Esophagus squamous epithelium (tissue), 5 donors: ENCODE measurements at regions not wholly inside any gene's neighbourhood (a gene's known extent, or its start where the extent isn't known, plus 50 kb on each side); places are given as distances from the start of the nearest gene placed in this dataset.

Source experiments
- DNase-seq: peaks from one replicate; lab custom pipeline; 2025; lab: John Stamatoyannopoulos, UW
- H3K27ac ChIP-seq, 4 donors: fragments of 200-600 bp; sonication (generic); one replicate each; pipeline ENCODE4 v1.5.1; 2016 to 2019; ENCODE audit warnings: mild to moderate bottlenecking in 1 of 4
- H3K27me3 ChIP-seq, 4 donors: fragments of 200-600 bp; sonication (generic); 1 replicate in 3 of 4; 2 replicates in 1 of 4; pipeline versions ENCODE4 v1.5.1 to v1.6.0; 2017 to 2021; ENCODE audit warnings: antibody characterized with exemption in 1 of 4
- H3K36me3 ChIP-seq, 3 donors: fragments of 200-600 bp; sonication (generic); one replicate each; pipeline ENCODE4 v1.5.1; 2016 to 2019
- H3K4me1 ChIP-seq, 3 donors: fragments of 200-600 bp; sonication (generic); one replicate each; pipeline ENCODE4 v1.5.1; 2017 to 2019
- H3K4me3 ChIP-seq, 4 donors: fragments of 200-600 bp; sonication (generic); 1 replicate in 3 of 4; 2 replicates in 1 of 4; pipeline ENCODE4 v1.5.1; 2016 to 2019; ENCODE audit warnings: mild to moderate bottlenecking in 2 of 4, moderate library complexity in 1 of 4
- H3K9me3 ChIP-seq, 3 donors: fragments of 200-600 bp; sonication (generic); one replicate each; pipeline ENCODE4 v1.5.1; 2016 to 2019
- POLR2A ChIP-seq, 4 donors: fragments of 450-650 bp; IDR thresholded peaks; one replicate each; pipeline ENCODE4 v1.6.1; 2017; ENCODE audit warnings: antibody characterized with exemption in 4 of 4, mild to moderate bottlenecking in 4 of 4, moderate library complexity in 3 of 4
- WGBS, 2 donors: methylation state at CpG; one replicate each; pipeline ENCODE4 v1.1.5; 2018; 5-methylcytosine and 5-hydroxymethylcytosine counted together
- intact Hi-C: fragments of 100-400 bp; cut with DNase I; formaldehyde crosslinking; loops from one replicate; pipeline ENCODE4 v1.15.0; 2022
- TF ChIP-seq, protein P1 (sequence below), 6 experiments: fragments of 450-650 bp in 4 of 6; fragments of 200-600 bp in 2 of 6; sonication (generic) in 2 of 6; IDR thresholded peaks; one replicate each; pipeline ENCODE4 v1.5.1; 2016 to 2019; ENCODE audit warnings: antibody characterized with exemption in 6 of 6, mild to moderate bottlenecking in 4 of 6, moderate library complexity in 4 of 6
- donor health status: DM: yes; HTN: yes; CAD: no.

DNA sequence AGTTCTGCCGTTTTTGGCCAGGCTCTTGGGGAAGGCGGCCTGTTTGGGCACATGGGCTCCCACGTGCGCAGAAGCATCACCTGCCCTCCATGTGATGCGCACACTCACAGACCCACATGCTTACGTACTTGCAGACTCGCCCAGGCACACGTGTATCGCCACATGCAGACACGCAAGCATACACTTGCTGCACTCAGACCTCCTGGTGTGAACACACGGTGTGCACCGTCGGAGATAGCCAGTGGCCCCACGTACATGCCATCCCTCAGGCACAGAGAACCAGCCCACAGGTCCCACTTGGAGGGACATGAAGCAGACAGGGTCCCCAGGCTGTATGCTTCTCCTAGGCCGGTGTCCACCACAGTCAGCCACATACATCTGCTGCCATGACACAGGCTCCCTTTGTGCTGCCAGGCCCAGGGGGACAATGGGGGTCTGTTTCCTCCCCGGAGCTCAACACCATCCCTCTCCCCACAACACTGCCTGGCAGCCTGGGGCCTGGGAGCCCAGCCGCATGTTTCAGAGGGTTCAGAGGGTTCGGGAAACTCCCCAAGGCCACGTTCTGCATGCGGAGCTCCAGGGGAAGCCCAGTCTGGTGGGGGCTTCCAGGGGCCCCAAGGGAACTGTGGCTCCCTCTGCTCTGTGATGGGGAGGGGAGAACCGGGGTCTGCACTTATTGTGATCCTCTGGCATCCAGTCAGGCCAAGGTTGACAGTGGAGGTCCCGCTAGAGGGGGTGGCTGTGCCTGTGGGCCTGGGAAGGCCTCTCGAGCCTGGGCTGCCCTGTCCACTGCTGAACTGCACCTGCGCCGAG lies 208.1 kb upstream of the HAAO start:
- no peak for DNase-seq
- peak overlapping the region; percentile 52 to 90 (median 80) for H3K27ac ChIP-seq

GRCh38 chr2:42999856-43000241 lies 207.5 kb upstream of the HAAO start:
- Histone ChIP-seq H3K4me1 (peaks cover 13 to 43% (median 20%) of the 10 kb centered on the region in 3 donors), H3K36me3 (no peaks in the 10 kb centered on the region), H3K9me3 (no peaks in the 10 kb centered on the region), H3K4me3 (no peak overlapping the region), H3K27me3 (no peaks in the 10 kb centered on the region), H3K27ac (peak overlapping the region; percentile 52 to 90 (median 80))
- DNase-seq: no peak
- WGBS, 2 donors: 40 to 75% methylated on average over 1 to 5 of the region's 7 CpGs
- TF ChIP-seq POLR2A (IDR thresholded peaks at IDR 0.05): no peak
- TF ChIP-seq, protein P1, sequence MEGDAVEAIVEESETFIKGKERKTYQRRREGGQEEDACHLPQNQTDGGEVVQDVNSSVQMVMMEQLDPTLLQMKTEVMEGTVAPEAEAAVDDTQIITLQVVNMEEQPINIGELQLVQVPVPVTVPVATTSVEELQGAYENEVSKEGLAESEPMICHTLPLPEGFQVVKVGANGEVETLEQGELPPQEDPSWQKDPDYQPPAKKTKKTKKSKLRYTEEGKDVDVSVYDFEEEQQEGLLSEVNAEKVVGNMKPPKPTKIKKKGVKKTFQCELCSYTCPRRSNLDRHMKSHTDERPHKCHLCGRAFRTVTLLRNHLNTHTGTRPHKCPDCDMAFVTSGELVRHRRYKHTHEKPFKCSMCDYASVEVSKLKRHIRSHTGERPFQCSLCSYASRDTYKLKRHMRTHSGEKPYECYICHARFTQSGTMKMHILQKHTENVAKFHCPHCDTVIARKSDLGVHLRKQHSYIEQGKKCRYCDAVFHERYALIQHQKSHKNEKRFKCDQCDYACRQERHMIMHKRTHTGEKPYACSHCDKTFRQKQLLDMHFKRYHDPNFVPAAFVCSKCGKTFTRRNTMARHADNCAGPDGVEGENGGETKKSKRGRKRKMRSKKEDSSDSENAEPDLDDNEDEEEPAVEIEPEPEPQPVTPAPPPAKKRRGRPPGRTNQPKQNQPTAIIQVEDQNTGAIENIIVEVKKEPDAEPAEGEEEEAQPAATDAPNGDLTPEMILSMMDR (IDR thresholded peaks at IDR 0.05): no peak
- intact Hi-C loops: no loop called here

More for the DNA sequence above, 208.1 kb upstream of the HAAO start:
- no peaks in the 10 kb centered on the region for H3K36me3 ChIP-seq
- H3K9me3 ChIP-seq: no peaks in the 10 kb centered on the region
- no peak for TF ChIP-seq POLR2A (IDR thresholded peaks at IDR 0.05)
- TF ChIP-seq, protein P1 (IDR thresholded peaks at IDR 0.05): no peak
- no peaks in the 10 kb centered on the region for H3K27me3 ChIP-seq
- 79 to 89% methylated on average over 7 to 8 of the region's 25 CpGs for WGBS, 2 donors
- H3K4me1 ChIP-seq: peaks cover 13 to 43% (median 20%) of the 10 kb centered on the region in 3 donors
- no peak overlapping the region for H3K4me3 ChIP-seq
- intact Hi-C loops: no loop called here

- 68% methylated on average over 4 of the region's 5 CpGs; no CpG with 5 or more reads in 1 of the 2 donors for WGBS, 2 donors
- TF ChIP-seq POLR2A (IDR thresholded peaks at IDR 0.05): no peak
- TF ChIP-seq, protein P1 (IDR thresholded peaks at IDR 0.05): no peak
- Histone ChIP-seq H3K27ac (peak overlapping the region; percentile 52 to 90 (median 80)), H3K4me3 (no peak overlapping the region), H3K9me3 (no peaks in the 10 kb centered on the region), H3K4me1 (peaks cover 13 to 43% (median 20%) of the 10 kb centered on the region in 3 donors), H3K27me3 (no peaks in the 10 kb centered on the region), H3K36me3 (no peaks in the 10 kb centered on the region)
- no peak for DNase-seq
- intact Hi-C loops: no loop called here
Measured at GRCh38 chr2:42999391-42999841, 207.0 kb upstream of the HAAO start.

DNA sequence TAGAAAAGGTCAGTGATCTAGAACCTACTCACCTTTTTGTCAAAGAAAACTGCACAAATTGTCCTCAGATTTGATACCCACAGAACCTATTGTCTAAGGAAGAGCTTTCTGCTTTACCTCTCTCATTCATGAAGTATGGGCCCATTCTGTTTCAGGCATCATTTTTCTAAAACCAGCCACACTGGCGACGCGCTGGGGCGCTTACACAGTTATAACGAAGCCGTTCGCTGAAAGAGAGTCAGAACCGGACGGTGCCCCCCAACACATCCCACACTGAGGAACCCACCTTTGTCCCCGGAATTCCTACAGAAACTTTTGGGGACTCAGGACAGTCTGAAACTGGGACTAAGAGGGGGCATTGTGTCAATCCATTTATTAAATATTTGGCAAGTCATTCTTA lies 206.3 kb upstream of the HAAO start:
- H3K27ac ChIP-seq: peak overlapping the region in 3 of 4 donors; percentile 61 to 90 (median 90)
- intact Hi-C loops: no loop called here

More for the DNA sequence above, 206.3 kb upstream of the HAAO start:
- Histone ChIP-seq H3K4me1 (peaks cover 13 to 43% (median 20%) of the 10 kb centered on the region in 3 donors), H3K4me3 (no peak overlapping the region), H3K9me3 (no peaks in the 10 kb centered on the region), H3K27me3 (no peaks in the 10 kb centered on the region), H3K36me3 (no peaks in the 10 kb centered on the region)
- TF ChIP-seq, protein P1 (IDR thresholded peaks at IDR 0.05): no peak
- no peak for TF ChIP-seq POLR2A (IDR thresholded peaks at IDR 0.05)
- DNase-seq: no peak
- 97 to 99% methylated on average over 10 of the region's 10 CpGs for WGBS, 2 donors
